Kidney capillary endothelial cell (primary cell): ENCODE measurements at regions not wholly inside any gene's neighbourhood (a gene's known extent, or its start where the extent isn't known, plus 50 kb on each side); places are given as distances from the start of the nearest gene placed in this dataset.
"Not testable (repeated sequence)": the region's sequence is repeated elsewhere in the genome, so short reads cannot be mapped to it uniquely, and the experiment has no call there.

Experiments used
- DNase-seq: peaks from one replicate; pipeline ENCODE4 v3.0.0-alpha.2; 2018; ENCODE audit warnings: low spot score

GRCh38 chr4:57324673-57325307 is 214.6 kb upstream of the IGFBP7 start:
- DNase-seq: no peak

GRCh38 chr4:57320849-57321248 is 210.7 kb upstream of the IGFBP7 start:
- no peak for DNase-seq

GRCh38 chr4:57320217-57320616 is 210.0 kb upstream of the IGFBP7 start:
- no peak for DNase-seq

GRCh38 chr4:57318703-57319102 is 208.5 kb upstream of the IGFBP7 start:
- DNase-seq: no peak

- DNase-seq: no peak
Measured at GRCh38 chr4:57314636-57315035, 204.5 kb upstream of the IGFBP7 start.

GRCh38 chr4:57312296-57312695 is 202.1 kb upstream of the IGFBP7 start:
- no peak for DNase-seq

- DNase-seq: no peak
Measured at GRCh38 chr4:57309658-57310057, 199.5 kb upstream of the IGFBP7 start.

GRCh38 chr4:57308301-57308700 is 198.1 kb upstream of the IGFBP7 start:
- DNase-seq: no peak

- no peak for DNase-seq
Measured at GRCh38 chr4:57305836-57306235, 195.7 kb upstream of the IGFBP7 start.

GRCh38 chr4:57303012-57303751 is 193.0 kb upstream of the IGFBP7 start:
- no peak for DNase-seq

- DNase-seq: not testable (repeated sequence)
Measured at GRCh38 chr4:57300300-57300699, 190.1 kb upstream of the IGFBP7 start.

GRCh38 chr4:57291911-57292310 is 181.7 kb upstream of the IGFBP7 start:
- no peak for DNase-seq

- no peak for DNase-seq
Measured at GRCh38 chr4:57287687-57288604, 177.8 kb upstream of the IGFBP7 start.

- DNase-seq: no peak
Measured at GRCh38 chr4:57282933-57283310, 172.7 kb upstream of the IGFBP7 start.

- DNase-seq: no peak
Measured at GRCh38 chr4:57280481-57280880, 170.3 kb upstream of the IGFBP7 start.

- DNase-seq: no peak
Measured at GRCh38 chr4:57278780-57279179, 168.6 kb upstream of the IGFBP7 start.

GRCh38 chr4:57274082-57274481 is 163.9 kb upstream of the IGFBP7 start:
- no peak for DNase-seq

GRCh38 chr4:57270346-57270745 is 160.2 kb upstream of the IGFBP7 start:
- DNase-seq: no peak

GRCh38 chr4:57265831-57266582 is 155.8 kb upstream of the IGFBP7 start:
- no peak for DNase-seq

GRCh38 chr4:57254754-57255153 is 144.6 kb upstream of the IGFBP7 start:
- no peak for DNase-seq

- no peak for DNase-seq
Measured at GRCh38 chr4:57249083-57249482, 138.9 kb upstream of the IGFBP7 start.

GRCh38 chr4:57243076-57243475 is 132.9 kb upstream of the IGFBP7 start:
- no peak for DNase-seq
